Transverse colon (tissue), 4 donors: ENCODE measurements at regions not wholly inside any gene's neighbourhood (a gene's known extent, or its start where the extent isn't known, plus 50 kb on each side); places are given as distances from the start of the nearest gene placed in this dataset.

Source experiments
- CTCF ChIP-seq, 5 experiments: fragments of 200-600 bp in 3 of 5; fragments of 450-650 bp in 2 of 5; sonication (generic) in 3 of 5; IDR thresholded peaks; 1 replicate in 2 of 5; 2 replicates in 3 of 5; pipeline ENCODE4 v1.5.1; 2016 to 2017; ENCODE audit warnings: antibody characterized with exemption in 5 of 5, inconsistent platforms in 3 of 5, mild to moderate bottlenecking in 2 of 5, moderate library complexity in 1 of 5
- POLR2A ChIP-seq: fragments of 450-650 bp; IDR thresholded peaks from one replicate; pipeline ENCODE4 v1.6.1; 2016; ENCODE audit warnings: antibody characterized with exemption, mild to moderate bottlenecking, moderate library complexity
- POLR2AphosphoS5 ChIP-seq, 3 donors: sonication (generic); formaldehyde crosslinking; IDR thresholded peaks; one replicate each; pipeline ENCODE4 v1.6.1; 2016; ENCODE audit warnings: antibody characterized with exemption in 3 of 3

GRCh38 chr20:17798601-17799000, 98.8 kb downstream of the BANF2 start:
- TF ChIP-seq POLR2AphosphoS5 (IDR thresholded peaks at IDR 0.05): no peak
- no peak for TF ChIP-seq CTCF (IDR thresholded peaks at IDR 0.05)
- TF ChIP-seq POLR2A: no peak
